ENCODE measurements at regions not wholly inside any gene's neighbourhood (a gene's known extent, or its start where the extent isn't known, plus 50 kb on each side); places are given as distances from the start of the nearest gene placed in this dataset.

DNA sequence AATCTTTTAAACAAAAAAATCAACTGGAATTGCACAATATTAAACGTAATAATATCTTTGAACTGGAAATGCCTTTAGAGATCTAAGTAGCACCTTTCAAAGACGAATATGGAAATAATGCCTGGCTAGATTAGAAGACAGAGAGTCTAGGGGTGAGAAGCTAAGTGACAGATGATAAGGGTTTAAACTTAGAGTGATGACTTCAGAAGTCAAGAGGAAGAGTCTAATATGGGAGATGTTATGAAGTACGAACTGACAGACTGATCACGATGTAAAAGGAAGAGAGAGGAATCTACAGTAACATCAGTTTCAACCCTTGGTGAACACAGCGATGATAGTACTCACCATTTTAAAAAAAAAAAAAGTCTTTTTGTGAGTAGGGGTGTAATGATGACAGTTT lies 57.9 kb downstream of the HINT1 start:
- TF ChIP-seq, protein P1, sequence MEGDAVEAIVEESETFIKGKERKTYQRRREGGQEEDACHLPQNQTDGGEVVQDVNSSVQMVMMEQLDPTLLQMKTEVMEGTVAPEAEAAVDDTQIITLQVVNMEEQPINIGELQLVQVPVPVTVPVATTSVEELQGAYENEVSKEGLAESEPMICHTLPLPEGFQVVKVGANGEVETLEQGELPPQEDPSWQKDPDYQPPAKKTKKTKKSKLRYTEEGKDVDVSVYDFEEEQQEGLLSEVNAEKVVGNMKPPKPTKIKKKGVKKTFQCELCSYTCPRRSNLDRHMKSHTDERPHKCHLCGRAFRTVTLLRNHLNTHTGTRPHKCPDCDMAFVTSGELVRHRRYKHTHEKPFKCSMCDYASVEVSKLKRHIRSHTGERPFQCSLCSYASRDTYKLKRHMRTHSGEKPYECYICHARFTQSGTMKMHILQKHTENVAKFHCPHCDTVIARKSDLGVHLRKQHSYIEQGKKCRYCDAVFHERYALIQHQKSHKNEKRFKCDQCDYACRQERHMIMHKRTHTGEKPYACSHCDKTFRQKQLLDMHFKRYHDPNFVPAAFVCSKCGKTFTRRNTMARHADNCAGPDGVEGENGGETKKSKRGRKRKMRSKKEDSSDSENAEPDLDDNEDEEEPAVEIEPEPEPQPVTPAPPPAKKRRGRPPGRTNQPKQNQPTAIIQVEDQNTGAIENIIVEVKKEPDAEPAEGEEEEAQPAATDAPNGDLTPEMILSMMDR (IDR thresholded peaks at IDR 0.05) = no peak

DNA sequence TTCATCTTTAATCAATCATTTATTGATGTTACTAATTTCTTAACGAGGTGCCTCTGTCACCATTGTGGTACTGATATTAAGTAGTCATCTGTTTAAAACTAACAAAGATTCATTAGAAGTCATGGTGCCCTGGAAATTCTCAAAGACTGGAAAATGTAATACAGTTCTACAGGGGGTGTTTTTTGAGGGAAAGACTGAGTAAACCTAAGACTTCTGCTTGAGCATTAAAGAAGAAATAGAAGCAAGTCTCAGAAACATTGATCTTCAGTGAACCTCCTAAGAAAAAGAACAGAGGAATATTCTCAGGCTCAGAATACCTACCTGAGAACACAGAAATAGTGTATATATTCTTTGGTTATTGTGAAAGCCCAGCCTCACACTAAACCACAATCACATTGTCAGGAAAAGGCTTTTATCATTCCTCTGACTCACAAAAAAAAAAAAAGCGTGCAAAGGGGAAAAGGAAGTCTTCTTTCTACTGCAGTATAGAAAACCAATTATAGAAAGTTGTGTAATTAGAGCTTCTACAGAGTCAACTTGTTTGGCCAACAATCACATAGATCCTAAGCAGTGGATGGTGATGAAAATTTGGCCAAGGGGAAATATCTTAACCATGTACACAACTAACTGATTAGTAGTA lies 60.8 kb downstream of the HINT1 start:
- TF ChIP-seq, protein P1 (IDR thresholded peaks at IDR 0.05) = no peak

DNA sequence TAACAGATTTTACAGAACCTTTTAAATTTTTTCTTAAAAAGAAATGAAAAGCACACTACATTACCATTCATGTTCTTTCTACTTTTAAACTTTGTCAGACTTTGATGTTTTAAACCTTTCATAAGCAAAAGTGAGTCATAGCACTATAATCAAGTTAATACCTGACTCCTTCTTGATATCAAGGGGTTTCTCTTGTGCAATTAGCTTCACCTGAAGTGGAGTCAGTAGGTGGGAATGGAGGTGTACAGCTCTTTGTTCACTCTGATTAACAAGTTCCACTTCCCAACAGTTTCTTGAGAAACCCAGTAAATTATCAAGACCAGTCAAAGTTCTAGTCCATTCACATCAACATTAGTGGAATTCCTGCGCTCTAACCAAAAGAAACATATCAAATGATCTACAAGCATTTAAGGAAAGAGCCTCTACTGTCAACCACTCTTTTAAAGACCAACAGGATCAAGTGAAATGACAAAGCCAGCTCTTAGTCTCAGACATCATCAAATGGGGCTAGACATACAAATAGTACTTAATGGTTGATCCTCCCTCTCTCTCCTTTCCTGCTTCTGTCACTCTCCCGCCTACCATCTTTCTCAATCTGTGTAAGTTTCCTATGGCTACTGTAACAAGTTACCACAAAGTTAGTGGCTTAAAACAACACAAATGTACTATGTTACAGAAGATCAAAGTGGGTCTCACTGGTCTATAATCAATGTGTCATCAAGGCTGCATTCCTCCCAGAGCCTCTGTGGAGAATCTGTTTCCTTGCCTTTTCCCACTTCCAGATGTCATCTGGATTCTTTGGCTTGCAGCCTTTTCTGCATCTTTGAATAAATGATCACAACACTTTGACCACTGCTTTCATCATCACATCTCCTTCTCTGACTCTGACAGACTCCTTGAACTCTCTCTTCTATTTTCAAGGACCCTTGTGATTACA lies 68.0 kb downstream of the HINT1 start:
- TF ChIP-seq, protein P1 (IDR thresholded peaks at IDR 0.05) = no peak

DNA sequence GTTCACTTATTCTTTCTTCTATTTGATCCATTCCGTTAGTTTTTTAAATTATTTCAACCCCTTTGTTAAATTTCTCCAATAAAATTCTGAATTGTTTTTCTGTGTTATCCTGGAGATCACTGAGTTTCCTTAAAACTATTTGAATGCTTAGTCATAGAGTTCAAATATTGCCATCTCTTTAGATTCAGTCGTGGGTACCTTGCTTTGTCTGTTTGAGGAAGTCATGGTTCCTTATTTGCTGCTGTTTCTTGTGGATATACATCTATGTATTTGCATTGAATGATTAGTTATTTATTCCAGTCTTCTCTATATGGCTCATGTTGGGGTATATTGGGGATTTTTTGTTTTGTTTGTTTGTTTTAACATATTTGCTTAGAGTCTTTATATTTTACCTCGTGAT lies 80.6 kb downstream of the HINT1 start:
- TF ChIP-seq, protein P1 (IDR thresholded peaks at IDR 0.05) = no peak

DNA sequence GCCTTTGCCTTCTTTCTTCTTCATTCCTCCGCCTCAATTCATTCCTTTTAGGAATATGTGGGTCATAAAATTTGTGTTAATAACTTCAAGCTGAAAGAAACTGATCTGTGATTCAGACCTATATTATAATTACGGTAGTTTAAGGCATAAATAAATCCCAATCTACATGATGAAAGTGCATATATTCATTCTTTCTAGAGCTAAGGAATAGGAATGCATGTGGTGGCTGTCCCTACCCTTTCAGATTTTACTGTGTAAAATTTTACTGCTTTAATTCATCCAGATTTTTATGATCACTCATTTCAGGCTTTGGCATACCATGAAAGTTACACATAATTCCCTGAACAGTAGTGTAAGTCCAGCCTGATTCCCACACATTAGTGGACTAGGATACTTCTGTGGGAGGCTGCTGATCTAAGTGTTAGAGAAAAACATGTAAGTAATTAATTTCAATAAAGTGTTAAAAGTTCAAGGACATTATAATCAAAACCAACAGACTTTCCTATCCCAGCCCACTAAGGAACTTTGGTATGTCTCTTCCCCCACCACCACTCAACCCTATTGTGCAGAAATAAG lies 83.1 kb downstream of the HINT1 start:
- TF ChIP-seq, protein P1 (IDR thresholded peaks at IDR 0.05) = no peak

DNA sequence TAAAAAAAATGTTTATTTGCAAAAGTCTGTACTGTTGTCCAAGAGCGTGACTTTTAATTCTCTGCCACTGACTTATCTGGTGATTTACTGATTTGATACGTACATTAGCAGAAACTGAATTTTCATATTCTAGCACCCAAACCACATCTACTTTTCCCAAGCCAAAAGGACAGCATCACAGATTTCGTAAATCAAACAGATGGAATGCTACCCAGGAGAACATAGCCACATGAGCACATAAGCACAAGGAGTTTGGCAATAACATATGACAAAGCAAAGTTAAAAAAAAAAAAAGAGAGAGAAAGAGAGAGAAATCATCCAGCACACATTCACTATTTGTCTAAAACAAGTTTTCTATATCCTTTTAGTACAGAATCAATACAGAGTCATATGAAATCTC lies 83.7 kb downstream of the HINT1 start:
- TF ChIP-seq, protein P1 (IDR thresholded peaks at IDR 0.05) = no peak

DNA sequence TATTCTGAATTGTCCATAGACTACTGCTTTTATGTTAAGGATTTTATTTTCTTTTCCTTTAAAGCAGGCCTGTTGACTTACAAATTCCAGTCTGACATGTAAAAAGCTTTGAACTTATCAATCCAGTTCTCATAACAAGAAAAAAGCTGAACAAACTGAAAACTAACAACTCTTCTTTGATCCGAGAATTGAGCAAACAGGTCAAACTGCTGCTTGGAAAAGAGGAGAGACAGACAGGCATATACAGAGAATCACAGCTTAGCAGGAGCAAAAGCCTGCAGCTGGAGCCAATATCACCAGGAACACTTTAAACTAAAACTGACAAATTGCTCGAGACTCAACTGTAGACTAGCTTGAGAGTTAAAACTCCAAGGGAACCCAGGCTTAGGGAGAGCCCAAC lies 85.8 kb downstream of the HINT1 start:
- TF ChIP-seq, protein P1 (IDR thresholded peaks at IDR 0.05) = no peak

All from LNCAP (cell line).